ENCODE measurements at regions not wholly inside any gene's neighbourhood (a gene's known extent, or its start where the extent isn't known, plus 50 kb on each side); places are given as distances from the start of the nearest gene placed in this dataset.

GRCh38 chr2:128682266-128682665 is 363.6 kb upstream of the HS6ST1 start:
- TF ChIP-seq, protein P1, sequence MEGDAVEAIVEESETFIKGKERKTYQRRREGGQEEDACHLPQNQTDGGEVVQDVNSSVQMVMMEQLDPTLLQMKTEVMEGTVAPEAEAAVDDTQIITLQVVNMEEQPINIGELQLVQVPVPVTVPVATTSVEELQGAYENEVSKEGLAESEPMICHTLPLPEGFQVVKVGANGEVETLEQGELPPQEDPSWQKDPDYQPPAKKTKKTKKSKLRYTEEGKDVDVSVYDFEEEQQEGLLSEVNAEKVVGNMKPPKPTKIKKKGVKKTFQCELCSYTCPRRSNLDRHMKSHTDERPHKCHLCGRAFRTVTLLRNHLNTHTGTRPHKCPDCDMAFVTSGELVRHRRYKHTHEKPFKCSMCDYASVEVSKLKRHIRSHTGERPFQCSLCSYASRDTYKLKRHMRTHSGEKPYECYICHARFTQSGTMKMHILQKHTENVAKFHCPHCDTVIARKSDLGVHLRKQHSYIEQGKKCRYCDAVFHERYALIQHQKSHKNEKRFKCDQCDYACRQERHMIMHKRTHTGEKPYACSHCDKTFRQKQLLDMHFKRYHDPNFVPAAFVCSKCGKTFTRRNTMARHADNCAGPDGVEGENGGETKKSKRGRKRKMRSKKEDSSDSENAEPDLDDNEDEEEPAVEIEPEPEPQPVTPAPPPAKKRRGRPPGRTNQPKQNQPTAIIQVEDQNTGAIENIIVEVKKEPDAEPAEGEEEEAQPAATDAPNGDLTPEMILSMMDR (IDR thresholded peaks at IDR 0.05; ENCODE audit: control insufficient read depth, extremely low read depth, insufficient read depth), result no peak
- DNase-seq (ENCODE audit: low read depth), result no peak
- H3K4me3 ChIP-seq (ENCODE audit: low read depth, low read length), result no peak overlapping the region

- DNase-seq (ENCODE audit: low read depth), result no peak
- H3K4me3 ChIP-seq (ENCODE audit: low read depth, low read length), result no peak overlapping the region
- TF ChIP-seq, protein P1 (IDR thresholded peaks at IDR 0.05; ENCODE audit: control insufficient read depth, extremely low read depth, insufficient read depth), result no peak
Measured at GRCh38 chr2:128682729-128683284, 364.1 kb upstream of the HS6ST1 start.

DNA sequence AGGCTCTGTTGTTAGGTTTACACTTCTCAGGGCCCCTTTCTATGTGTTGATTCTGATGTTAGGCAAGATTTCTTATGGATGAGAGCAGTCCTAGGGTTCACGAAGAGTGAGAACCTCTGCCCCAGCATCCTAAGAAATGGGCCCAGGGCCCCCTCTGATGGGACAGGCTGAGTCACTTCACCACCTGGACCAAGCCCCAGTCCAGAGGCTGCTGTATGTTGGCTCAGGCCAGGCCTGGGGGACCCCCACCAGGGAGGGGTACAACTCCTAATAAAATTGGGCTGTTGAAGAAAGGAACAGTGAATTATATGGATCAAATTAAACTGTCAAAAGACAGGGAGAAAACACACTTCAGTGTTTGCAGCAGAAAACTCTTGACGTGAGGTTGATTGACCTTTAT is 365.9 kb upstream of the HS6ST1 start:
- no peak for DNase-seq (ENCODE audit: low read depth)
- no peak overlapping the region for H3K4me3 ChIP-seq (ENCODE audit: low read depth, low read length)
- TF ChIP-seq, protein P1 (IDR thresholded peaks at IDR 0.05; ENCODE audit: control insufficient read depth, extremely low read depth, insufficient read depth), result no peak

GRCh38 chr2:128685841-128686496 is 367.3 kb upstream of the HS6ST1 start:
- H3K4me3 ChIP-seq (ENCODE audit: low read depth, low read length), result no peak overlapping the region
- TF ChIP-seq, protein P1 (IDR thresholded peaks at IDR 0.05; ENCODE audit: control insufficient read depth, extremely low read depth, insufficient read depth), result no peak
- no peak for DNase-seq (ENCODE audit: low read depth)

DNA sequence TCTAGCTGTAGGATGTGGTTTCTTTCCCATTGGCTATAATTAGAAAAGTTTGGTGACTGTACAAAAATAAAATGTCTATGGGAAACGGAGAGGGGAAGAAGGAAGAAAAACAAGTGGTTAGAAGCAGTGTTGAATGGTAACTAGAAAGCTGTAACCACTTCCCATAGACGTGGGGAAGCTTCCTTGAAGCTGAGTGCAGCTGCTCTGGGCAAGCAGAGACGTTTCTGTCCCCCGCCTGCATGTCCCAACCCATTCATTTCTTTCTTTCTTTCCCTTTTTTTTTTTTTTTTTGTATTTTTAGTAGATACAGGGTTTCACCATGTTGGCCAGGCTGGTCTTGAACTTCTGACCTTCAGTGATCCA is 367.8 kb upstream of the HS6ST1 start:
- DNase-seq (ENCODE audit: low read depth), result no peak
- no peak overlapping the region for H3K4me3 ChIP-seq (ENCODE audit: low read depth, low read length)
- TF ChIP-seq, protein P1 (IDR thresholded peaks at IDR 0.05; ENCODE audit: control insufficient read depth, extremely low read depth, insufficient read depth), result no peak

DNA sequence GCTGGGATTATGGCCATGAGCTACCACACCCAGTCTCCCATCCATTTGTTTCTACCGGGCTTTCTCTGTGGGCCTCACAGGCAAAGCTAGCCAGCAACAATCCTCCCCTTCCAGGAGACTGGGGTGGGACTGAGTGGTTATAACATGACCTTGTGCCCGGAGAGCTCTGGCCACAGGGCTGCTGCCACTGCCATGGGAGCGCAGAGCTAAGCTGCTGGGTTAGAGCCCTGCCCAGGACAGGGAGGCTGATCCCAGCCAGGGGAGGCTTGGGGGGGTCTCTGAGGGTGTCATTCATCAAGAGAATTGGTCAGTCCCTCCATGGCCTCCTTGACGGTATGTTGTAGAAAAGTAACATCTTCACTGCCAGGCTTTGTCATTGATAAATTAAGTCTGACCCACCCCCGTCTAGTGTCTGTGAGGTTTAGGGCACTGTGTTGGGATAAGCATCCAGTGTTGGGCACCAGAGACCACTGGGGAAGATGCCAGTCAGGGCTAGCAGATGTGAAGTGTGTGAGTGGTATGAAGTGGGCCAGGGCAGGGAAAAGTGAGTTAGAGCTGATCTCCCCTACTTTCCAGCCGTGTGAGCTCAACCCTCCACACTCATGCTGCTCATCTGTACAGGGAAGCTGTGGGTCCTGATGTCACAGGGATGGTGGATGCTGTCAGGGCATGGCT is 368.4 kb upstream of the HS6ST1 start:
- H3K4me3 ChIP-seq (ENCODE audit: low read depth, low read length), result no peak overlapping the region
- DNase-seq (ENCODE audit: low read depth), result no peak
- TF ChIP-seq, protein P1 (IDR thresholded peaks at IDR 0.05; ENCODE audit: control insufficient read depth, extremely low read depth, insufficient read depth), result no peak

All from LNCaP clone FGC (cell line).